Pulmonary artery endothelial cell (primary cell): ENCODE measurements at regions not wholly inside any gene's neighbourhood (a gene's known extent, or its start where the extent isn't known, plus 50 kb on each side); places are given as distances from the start of the nearest gene placed in this dataset.

Experiments
- DNase-seq: peaks from one replicate; pipeline ENCODE4 v3.0.0-alpha.2; 2011; ENCODE audit warnings: low read depth, low spot score

DNA sequence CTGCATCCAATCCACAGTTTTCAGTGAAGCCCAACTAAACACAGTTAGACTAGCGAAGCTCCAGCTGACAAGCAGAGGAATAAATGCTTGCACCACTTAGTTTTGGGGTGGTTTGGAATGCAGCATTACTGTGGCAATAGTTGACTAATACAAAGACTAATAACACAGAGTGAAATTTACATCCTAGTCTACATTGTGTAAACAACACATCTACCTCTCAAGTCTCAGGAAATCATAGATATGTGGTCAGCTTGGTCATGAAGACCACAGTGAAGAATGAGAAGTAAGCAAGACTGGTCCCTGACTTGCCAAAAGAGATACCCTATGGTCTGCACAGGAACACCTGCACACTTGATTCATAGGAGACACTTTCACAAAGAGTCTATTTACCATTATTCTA is 155.1 kb upstream of the TANK start:
- no peak for DNase-seq

DNA sequence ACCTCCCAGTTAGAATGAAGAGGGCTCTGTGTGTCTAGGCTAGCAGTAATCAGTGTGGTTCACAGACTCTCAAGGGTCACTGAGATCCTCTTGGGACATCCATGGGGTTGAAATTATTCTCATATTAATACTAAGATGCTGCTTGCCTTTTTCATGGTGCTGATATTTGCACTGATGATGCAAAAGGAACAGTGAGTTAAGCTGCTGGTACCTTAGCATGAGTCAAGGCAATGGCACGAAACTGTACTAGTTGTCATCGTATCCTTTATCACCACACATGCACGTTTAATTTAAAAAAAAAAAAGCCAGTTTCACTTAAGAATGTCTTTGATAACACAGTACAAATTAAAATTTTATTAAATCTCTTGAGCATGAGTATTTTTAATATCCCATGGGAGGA is 151.9 kb upstream of the TANK start:
- no peak for DNase-seq

DNA sequence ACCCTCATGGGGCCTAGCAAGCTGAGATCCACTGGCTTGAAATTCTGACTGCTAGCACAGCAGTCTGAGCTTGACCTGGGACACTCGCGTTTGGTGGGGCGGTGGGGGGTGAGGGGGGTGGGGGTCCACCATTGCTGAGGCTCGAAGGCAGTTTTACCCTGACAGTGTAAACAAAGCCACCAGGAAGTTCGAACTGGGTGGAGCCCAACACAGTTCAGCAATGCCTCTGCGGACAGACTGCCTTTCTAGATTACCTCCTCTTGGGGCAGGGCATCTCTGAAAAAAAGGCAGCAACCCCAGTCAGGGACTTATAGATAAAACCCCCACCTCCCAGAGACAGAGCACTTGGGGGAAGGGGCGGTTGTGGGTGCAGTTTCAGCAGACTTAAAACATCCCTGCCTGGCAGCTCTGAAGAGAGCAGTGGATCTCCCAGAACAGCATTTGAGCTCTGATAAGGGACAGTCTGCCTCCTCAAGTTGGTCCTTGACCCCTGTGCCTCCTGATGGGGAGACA is 149.7 kb upstream of the TANK start:
- DNase-seq, result no peak

DNA sequence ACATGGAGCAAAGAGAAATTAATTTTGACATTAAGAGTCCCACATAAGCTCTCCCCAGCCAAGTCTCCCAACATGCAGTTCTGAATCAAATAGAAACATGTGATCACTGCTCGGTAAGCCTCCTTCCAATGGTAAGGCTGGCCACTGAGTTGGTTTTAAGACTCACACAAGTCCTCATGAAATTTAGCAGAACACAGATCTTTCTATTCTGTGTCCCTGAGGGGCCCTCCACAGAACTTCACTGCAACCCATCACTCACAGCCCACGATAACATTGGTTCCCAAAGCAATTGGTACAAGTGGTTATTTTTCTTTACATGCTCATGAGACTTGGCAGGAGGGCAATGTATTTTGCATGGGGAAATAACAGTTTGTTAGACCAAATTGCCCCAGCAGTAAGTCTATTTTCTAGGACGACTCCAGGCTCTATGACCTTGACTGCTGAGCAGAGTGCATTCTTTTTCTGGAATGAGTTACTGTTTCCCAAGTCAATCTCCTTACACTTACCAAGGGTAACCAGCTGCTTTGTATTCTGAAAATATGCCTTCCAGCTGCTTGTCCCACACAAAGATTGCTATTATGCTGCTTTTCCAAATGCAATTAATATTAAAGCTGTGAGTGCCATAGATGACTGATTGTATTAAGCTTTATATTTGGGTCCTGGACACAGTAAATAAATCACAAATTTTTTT is 142.3 kb upstream of the TANK start:
- no peak for DNase-seq

DNA sequence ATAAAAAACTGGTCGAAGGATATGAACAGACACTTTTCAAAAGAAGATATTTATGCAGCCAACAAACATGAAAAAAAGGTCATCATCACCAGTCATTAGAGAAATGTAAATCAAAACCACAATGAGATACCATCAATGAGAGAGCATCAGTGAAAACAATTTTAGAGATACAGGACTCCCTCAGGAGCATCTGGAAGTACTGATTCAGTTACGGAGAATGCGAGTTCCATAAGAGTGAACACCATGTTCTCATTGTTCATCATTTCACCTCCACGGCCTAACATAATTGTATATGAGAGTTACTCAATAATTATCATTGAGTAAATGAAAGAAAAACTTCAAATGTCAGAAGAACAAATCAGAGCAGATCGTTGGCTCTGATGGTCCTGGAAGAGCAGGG is 140.9 kb upstream of the TANK start:
- DNase-seq, result no peak

DNA sequence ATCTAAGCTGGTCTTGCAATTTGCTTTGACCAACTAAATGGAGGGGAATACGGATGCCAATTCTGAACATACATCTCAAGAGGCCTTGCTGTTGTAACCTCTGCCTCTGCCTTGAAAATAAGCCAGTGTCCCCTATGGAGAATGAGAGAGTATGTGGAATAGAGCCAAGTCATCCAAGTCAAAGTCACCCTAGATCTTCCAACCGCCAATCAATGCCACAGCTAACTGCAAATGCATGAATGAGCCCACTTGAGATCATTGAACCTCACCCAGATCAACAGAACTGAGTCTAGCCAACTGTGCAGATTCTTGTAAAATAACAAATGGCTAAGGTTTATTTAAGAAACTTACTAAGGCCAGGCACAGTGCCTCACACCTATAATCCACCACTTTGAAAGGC is 139.8 kb upstream of the TANK start:
- no peak for DNase-seq

DNA sequence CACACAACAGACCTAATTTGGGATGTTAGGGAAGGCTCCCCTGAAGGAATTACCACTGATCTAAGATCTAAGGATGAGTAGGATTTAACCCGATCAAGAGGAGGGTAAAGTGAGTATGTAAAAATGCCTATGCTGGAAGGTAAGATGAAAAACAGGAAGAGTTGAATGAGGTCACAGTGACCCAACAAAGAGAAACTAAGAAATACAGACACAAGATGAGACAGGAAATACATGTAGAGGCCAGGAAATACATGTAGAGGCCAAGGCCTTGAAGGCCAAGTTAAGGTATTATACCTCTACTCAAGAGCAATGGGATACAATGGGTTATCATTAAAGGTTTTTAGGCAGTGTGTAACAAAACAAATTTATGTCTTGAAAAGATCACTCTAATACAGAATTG is 131.6 kb upstream of the TANK start:
- no peak for DNase-seq

DNA sequence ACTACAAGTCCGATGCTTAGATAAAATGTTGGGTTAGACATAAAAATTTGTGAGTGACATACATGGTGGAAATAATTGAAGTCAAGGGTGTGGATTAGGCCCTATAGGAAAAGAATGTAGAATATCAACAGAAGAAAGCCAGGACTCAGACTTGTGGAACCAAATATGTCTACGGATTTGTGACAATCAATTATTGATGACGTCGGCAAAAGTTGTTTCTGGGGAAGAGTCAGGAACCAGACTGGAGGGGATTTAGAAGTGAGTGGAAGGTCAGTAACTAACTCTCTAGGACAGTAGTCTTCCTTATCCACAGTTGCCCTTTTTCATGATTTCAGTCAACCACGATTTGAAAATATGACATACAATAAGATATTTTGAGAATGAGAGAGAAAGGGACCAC is 130.9 kb upstream of the TANK start:
- no peak for DNase-seq

DNA sequence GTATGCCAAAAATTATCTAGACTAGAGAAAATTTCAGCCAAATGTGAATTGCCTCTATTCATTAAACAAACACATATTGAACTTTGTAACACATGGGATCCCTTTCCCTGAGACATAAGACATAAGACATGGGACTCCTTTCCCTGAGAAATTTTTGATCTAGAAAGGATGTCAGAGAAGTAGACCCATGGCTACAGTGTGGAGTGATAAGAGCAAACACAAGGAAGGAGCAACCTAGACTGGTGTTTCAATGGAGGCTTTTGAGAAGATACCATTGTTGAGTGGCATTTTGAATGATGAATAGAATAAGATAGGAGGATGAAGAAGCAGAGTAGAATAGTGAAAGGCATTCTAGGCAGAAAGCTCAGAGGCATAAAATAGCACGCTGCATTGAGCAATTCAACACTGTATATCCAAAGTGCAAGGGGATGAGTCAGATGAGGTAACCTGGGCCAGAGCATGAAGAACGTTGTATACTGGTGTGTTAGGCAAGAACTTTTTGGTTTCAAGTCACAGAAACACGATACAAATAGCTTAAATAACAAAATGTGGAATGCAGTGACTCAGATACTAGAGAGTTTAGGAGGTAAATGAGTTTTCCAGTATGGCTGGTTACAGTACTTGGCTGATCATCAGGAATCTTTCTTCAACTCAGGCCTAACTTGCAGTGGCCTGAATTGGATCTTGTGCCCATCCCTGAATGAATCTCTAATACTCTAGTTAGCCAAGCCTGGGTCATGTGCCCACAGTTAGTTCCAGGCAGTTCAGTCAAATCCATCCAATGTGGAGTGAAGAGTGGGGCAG is 129.8 kb upstream of the TANK start:
- no peak for DNase-seq

DNA sequence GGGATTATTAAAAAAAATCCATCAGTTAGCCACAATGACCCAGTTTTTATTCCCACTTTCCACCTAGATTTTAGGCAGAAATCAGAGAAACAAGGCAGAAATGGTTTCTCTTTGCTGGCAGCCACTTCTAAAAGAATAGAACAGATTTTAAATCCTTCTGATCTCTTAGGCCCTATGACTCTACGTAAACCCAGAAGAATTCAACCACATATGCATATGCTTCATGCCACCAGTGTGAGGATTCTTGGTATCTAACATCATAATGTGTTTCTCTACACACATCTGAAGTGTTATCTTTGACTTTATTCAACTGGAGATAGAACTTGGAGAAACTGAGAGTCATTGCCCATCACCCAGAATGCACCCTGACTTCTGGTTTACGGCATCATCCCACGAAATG is 128.7 kb upstream of the TANK start:
- no peak for DNase-seq

DNA sequence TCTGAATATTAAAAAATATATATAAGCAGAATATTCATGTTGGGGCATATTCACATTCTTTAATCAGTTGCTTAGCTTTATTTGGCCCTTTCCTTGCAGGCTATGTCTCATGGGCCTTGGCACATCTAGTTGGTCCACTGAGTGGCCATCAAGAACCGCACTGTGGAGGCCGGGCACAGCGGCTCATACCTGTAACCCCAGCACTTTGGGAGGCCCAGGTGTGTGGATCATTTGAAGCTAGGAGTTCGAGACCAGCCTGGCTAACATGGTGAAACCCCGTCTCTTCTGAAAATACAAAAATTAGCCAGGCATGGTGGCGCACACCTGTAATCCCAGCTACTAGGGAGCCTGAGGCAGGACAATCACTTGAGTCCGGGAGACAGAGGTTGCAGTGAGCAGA is 127.6 kb upstream of the TANK start:
- DNase-seq, result no peak

DNA sequence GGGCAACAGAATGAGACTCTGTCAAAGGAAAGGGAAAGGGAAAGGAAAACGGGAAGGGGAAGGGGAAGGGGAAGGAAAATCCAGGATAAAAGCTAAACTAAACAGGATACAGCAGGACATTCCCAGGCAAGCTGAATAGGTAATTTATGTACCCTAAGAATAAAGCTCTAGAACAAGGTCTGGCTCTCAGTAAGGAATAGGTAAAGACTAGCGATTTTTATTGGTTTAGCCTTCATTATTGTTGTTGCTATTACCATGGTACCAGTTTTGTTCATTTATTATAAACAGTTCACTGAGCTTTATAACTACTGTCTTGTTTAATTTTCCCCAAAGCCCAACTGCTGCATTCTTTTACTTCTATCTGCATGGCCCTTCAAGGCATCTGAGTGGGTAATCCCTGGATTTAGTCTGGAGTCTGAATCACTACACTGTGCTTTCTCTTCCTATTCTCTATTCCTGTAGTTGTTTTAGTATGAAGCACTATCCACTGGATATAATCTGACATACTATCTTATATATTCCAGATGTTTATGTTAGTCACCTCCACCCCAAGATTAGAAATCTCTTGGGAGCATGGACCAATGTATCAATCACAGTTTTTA is 127.1 kb upstream of the TANK start:
- no peak for DNase-seq

DNA sequence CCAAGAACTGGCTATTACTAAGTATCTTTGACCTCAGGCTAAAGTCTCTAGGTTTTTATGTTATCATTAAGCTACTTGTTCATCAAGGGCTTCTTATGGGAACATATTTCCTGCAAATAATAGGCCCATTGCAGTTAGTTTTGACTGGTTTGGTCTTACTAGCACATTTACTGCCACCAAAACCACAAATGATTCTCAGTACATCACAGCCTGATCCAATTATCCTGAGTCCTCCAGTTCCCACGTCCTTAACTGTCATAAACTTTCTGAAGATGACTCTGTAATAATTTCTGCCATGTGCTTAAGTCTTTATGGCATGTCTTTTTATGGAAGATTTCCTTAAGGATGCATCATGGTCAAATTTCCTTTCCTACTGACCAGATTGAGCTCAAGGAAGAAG is 123.3 kb upstream of the TANK start:
- DNase-seq, result no peak

DNA sequence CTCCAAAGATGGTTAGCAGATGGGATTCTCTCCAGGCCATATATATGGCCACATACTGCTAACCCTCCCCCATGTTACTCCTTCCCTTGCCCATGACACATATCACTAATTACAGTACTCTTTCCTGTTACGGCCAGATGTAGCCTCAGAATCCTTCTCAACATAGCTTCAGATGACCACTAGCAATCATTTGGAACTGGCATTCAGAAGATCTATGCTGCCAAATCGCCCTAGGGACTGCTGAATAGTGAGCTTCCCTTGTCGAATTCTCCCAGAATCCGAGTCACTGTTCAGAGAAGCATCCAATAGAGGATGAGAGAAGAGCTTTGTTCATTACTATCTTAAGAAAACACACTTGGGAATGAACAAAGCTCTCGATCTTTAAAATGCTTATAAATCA is 121.2 kb upstream of the TANK start:
- DNase-seq, result no peak

DNA sequence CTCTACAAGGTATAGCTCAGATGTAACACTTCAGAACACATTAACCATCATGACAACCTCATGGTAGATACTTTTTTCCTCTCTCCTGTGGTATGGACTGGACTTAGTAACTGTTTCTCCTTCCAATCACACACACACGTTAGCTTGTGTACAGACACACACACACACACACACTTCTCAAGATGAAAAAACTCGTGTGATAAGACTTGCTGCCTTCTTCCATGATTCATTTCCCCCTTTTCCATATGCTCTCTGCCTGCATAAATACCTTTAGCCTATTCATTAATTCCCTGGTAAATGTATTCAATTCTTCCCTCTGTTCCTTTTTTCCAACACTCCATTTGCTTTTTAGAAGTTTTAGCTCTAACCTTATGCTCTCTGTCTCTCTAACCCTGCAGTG is 118.9 kb upstream of the TANK start:
- no peak for DNase-seq

DNA sequence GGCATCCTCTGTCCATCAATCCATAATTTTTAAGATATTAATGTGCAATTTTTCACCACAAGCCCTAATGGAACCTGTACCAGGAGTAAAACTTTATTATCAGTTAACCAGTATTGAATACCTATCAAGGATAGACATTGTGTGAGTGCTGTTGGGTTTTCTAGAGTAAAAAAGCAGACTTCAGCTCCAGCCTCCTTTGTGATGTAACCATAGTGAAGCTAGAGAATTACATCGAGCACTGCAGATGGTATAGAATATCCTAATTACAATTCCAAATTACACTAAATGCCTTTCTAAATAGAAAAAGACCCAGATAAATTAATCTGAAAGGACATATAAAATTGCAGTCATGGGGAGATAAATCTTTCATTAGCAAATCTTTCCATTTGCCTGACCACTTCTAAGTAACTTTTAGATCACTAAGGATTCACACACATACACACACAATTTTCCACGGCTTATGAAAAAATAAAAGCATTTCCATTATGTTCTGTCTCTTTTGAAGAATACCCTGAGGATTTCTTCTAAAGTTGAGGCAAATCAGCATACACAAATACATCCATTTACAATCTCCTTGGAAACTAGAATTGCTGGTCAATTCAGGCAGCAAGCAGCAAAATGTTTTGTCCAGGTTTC is 117.1 kb upstream of the TANK start:
- no peak for DNase-seq

DNA sequence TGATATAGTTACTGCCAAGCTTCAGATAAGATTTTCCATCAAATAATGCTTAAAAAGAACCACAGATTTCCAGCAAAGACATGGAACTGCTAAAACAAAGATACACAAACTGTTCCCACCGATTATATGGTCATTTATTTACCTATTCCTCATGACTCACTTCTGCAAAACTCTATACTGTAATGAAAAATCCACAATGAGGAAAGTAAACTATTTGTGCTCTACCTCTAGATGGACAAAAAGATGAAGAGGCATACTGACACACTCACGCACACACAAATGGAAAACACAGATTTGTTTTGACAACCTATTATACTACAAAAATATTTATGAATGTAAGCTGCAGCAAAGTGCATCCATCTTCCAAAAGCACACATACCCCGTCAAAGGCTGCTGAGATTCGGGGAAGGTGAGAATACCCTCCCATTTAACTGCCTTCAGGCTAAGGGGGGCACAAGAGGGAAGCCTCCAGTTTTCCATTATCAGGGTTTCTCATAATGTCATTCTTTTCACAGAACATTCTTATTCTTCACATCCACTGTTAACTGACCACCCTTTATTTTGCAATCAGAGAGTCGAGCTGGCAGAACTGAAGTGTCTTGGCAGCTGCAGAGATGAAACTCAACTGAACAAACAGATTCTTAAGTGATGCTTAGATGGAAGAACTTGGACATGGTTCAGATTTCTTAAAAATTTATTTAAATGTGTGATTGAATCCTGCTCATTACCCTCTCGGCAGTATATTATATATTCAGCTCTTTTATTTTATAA is 115.9 kb upstream of the TANK start:
- DNase-seq, result no peak

DNA sequence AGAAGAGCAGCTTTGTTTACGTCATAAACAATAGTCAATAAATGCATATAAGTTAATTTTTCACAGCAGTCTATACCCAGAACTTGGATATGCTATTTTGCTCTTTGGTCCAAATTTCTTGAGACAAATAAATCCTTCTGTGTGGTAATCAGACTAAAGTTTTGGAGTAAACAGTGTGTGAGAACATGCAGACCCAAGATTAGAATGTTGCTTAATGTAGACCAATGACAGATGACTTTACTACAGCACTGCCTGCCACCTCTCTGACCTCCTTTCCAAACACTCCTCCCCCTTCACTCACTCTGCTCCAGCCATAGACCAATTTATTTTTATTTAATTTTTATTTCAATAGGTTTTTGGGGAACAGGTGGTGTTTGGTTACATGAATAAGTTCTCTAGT is 115.3 kb upstream of the TANK start:
- no peak for DNase-seq

DNA sequence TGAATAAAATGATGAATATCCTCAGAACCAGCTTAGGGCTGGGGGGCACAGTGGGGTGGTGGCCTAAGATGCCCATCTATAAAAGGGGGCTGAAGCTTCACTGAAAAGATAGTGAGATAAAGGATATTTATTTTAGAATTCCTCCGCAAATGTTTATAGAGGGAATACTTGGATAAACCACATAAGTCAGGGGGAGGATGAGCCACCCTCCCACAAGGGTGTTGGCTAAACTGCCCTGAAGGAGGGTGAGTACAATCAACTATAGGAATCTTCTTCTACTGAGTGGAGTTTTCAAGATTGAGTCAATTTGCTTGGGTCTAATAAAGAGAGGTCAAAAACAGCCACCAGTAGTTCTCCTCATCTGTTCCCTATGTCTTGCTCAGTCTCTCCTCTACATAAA is 114.5 kb upstream of the TANK start:
- no peak for DNase-seq

DNA sequence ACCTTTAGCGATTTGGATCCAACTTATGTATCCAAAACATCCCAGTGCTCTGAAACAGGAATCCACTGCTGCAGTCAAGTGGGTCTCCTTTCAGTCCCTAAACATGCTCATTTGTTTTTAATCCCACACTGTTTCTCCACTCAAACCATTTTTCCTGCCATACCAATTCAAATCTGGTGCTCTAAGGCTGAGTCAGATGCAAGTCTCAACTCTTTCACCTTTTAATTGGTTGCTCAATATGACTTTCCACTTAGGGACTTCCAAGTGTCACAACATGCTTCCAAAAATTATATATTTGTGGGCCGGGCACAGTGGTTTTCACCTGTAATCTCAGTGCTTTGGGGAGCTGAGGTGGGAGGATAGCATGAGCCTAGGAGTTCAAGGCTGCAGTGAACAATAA is 113.4 kb upstream of the TANK start:
- DNase-seq, result no peak

DNA sequence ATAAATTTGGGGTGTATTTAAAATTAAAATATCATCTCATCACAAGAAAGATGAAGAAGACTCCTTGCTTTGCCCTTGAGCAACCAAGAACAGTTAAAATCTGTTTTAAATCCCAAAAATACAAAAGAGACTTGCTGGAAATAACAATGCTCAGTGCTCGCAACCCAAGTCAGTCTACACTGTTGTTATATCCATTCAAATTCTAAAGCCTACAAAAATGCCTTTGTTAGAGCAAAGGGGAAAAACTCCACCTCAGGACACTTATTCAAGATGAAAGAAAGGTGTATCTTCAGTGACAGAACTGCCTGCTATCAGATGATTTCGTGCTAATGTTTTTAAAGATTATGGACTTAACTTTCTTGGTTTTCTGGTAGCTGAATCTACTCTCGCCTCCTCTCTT is 111.9 kb upstream of the TANK start:
- no peak for DNase-seq

DNA sequence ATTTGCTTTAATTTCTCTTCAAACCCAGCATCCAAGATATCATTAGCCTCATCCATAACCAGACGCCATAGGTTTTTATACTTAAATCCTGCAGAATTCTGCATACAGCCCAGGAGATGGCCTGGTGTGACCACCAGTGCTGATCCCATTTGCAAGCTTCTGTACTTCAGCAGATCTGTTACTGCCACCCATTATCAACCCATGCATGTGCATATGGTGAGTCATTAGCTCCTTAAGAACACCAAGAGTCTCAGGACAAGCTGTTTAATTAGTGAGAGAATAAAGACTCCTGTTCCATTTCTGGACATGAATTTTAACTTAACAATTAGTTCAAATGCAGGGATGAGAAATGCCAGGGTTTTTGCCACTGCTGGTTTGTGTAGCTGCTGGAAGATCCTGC is 110.7 kb upstream of the TANK start:
- DNase-seq, result no peak
